HEK293T (cell line): ENCODE measurements at regions not wholly inside any gene's neighbourhood (a gene's known extent, or its start where the extent isn't known, plus 50 kb on each side); places are given as distances from the start of the nearest gene placed in this dataset.
"Not testable (repeated sequence)": the region's sequence is repeated elsewhere in the genome, so short reads cannot be mapped to it uniquely, and the experiment has no call there.

Source experiments
- CTCF ChIA-PET: fragments of 350-600 bp; formaldehyde crosslinking; extraction: SDS; loops from one replicate; lab custom pipeline; 2021; ENCODE audit warnings: antibody characterized with exemption, inconsistent platforms; lab: Yijun Ruan, JAX
- POLR2A ChIA-PET: fragments of 350-600 bp; formaldehyde crosslinking; extraction: SDS; loops from one replicate; lab custom pipeline; 2020; ENCODE audit warnings: antibody characterized with exemption, inconsistent platforms; lab: Yijun Ruan, JAX
- DNase-seq: peaks from one replicate; pipeline ENCODE4 v3.0.0; 2012; ENCODE audit warnings: mixed read lengths; ENCODE audit errors: extremely low spot score
- ARNT ChIP-seq: fragments of 450-650 bp; IDR thresholded peaks from 2 replicates; pipeline ENCODE4 v1.6.1; 2017; ENCODE audit warnings: mild to moderate bottlenecking
- BHLHE40 ChIP-seq: fragments of 450-650 bp; IDR thresholded peaks from 2 replicates; pipeline ENCODE4 v1.6.1; 2016; ENCODE audit warnings: mild to moderate bottlenecking, moderate library complexity, borderline replicate concordance
- CTBP1 ChIP-seq: fragments of 450-650 bp; IDR thresholded peaks from 2 replicates; pipeline ENCODE4 v1.6.1; 2016; ENCODE audit warnings: borderline replicate concordance
- ELF4 ChIP-seq: fragments of 450-650 bp; IDR thresholded peaks from 2 replicates; pipeline ENCODE4 v1.6.1; 2017; ENCODE audit warnings: antibody characterized with exemption
- FOXA1 ChIP-seq: fragments of 450-650 bp; IDR thresholded peaks from 2 replicates; pipeline ENCODE4 v1.6.1; 2016; ENCODE audit warnings: mild to moderate bottlenecking
- FOXK2 ChIP-seq: fragments of 450-650 bp; IDR thresholded peaks from 2 replicates; pipeline ENCODE4 v1.6.1; 2016; ENCODE audit warnings: mild to moderate bottlenecking
- FOXM1 ChIP-seq: fragments of 450-650 bp; IDR thresholded peaks from 2 replicates; pipeline ENCODE4 v1.6.1; 2017; ENCODE audit warnings: mild to moderate bottlenecking, borderline replicate concordance
- HDGF ChIP-seq: fragments of 450-650 bp; IDR thresholded peaks from 2 replicates; pipeline ENCODE4 v1.6.1; 2017; ENCODE audit warnings: antibody characterized with exemption, borderline replicate concordance
- L3MBTL2 ChIP-seq: fragments of 450-650 bp; conservative IDR thresholded peaks from 2 replicates; pipeline ENCODE4 v1.6.1; 2016; ENCODE audit warnings: mild to moderate bottlenecking
- LEF1 ChIP-seq: fragments of 450-650 bp; IDR thresholded peaks from 2 replicates; pipeline ENCODE4 v1.6.1; 2017; ENCODE audit warnings: mild to moderate bottlenecking, borderline replicate concordance
- NFRKB ChIP-seq: fragments of 450-650 bp; IDR thresholded peaks from 2 replicates; pipeline ENCODE4 v1.6.1; 2016; ENCODE audit warnings: mild to moderate bottlenecking, moderate library complexity
- SP1 ChIP-seq: fragments of 450-650 bp; IDR thresholded peaks from 2 replicates; pipeline ENCODE4 v1.6.1; 2017
- SUZ12 ChIP-seq: fragments of 450-650 bp; IDR thresholded peaks from 2 replicates; pipeline ENCODE4 v1.6.1; 2016; ENCODE audit warnings: mild to moderate bottlenecking
- TARDBP ChIP-seq: fragments of 450-650 bp; IDR thresholded peaks from 2 replicates; pipeline ENCODE4 v1.6.1; 2016
- ZNF384 ChIP-seq: fragments of 450-650 bp; IDR thresholded peaks from 2 replicates; pipeline ENCODE4 v1.6.1; 2016
- TF ChIP-seq, protein P1 (sequence below): fragments of 450-650 bp; IDR thresholded peaks from 2 replicates; pipeline ENCODE4 v1.6.1; 2016

DNA sequence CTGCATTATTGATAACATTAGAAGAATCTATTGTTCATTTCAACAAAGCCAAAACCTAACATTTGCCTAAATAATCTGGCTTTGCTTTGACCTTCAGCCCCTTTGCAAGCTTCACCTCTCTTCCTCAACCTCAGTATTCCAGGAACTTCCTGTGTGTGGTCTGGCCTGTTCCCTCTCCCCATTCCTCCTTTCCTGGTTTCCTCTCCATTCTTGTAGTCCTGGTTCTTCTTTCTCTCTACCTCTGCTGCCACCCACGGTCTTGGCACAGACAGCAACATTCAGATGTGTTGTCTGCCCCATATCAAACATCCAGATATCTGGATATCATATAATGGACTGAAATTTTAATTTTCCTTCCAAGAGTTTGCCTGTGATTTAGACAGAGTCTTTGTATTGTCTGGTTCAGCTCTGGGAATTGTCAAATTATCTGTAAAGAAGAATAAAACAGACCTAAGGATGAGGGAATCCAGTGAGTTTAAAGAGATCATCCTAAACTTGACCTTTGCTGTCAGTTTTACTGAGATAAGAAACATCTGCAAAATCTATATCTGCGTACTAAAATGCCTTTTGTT lies 148.1 kb upstream of the KCTD3 start:
- CTCF ChIA-PET = no interaction called here
- POLR2A ChIA-PET = no interaction called here
- TF ChIP-seq TARDBP = no peak
- TF ChIP-seq, protein P1, sequence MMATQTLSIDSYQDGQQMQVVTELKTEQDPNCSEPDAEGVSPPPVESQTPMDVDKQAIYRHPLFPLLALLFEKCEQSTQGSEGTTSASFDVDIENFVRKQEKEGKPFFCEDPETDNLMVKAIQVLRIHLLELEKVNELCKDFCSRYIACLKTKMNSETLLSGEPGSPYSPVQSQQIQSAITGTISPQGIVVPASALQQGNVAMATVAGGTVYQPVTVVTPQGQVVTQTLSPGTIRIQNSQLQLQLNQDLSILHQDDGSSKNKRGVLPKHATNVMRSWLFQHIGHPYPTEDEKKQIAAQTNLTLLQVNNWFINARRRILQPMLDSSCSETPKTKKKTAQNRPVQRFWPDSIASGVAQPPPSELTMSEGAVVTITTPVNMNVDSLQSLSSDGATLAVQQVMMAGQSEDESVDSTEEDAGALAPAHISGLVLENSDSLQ = no peak
- no peak for TF ChIP-seq NFRKB
- TF ChIP-seq BHLHE40 = no peak
- no peak for TF ChIP-seq ZNF384
- no peak for TF ChIP-seq LEF1
- no peak for TF ChIP-seq SP1
- DNase-seq = no peak

- POLR2A ChIA-PET = no interaction called here
- no peak for DNase-seq
- CTCF ChIA-PET = no interaction called here
- TF ChIP-seq NFRKB = no peak
- TF ChIP-seq ARNT = no peak
- no peak for TF ChIP-seq FOXK2
- TF ChIP-seq FOXA1 = no peak
- TF ChIP-seq TARDBP = no peak
- no peak for TF ChIP-seq ZNF384
- no peak for TF ChIP-seq SUZ12
- TF ChIP-seq CTBP1 = no peak
- no peak for TF ChIP-seq FOXM1
- TF ChIP-seq L3MBTL2 = no peak
- TF ChIP-seq BHLHE40 = no peak
These were observed 145.4 kb upstream of the KCTD3 start for GRCh38 chr1:215421744-215422143.

- ChIA-PET CTCF (no interaction called here), POLR2A (no interaction called here)
- no peak for DNase-seq
- TF ChIP-seq ELF4 (no peak), ARNT (no peak), FOXM1 (no peak), ZNF384 (no peak), CTBP1 (no peak)
- TF ChIP-seq, protein P1 = no peak
These were observed 143.8 kb upstream of the KCTD3 start for GRCh38 chr1:215423288-215423687.

GRCh38 chr1:215425138-215425537 lies 142.0 kb upstream of the KCTD3 start:
- DNase-seq = no peak
- ChIA-PET CTCF (no interaction called here), POLR2A (no interaction called here)
- TF ChIP-seq L3MBTL2 (no peak), FOXM1 (no peak)

- ChIA-PET POLR2A (no interaction called here), CTCF (no interaction called here)
- DNase-seq = no peak
- TF ChIP-seq NFRKB = no peak
- TF ChIP-seq ELF4 = no peak
- TF ChIP-seq HDGF = no peak
- no peak for TF ChIP-seq L3MBTL2
- TF ChIP-seq TARDBP = no peak
- TF ChIP-seq ARNT = no peak
- no peak for TF ChIP-seq FOXA1
- no peak for TF ChIP-seq SP1
- no peak for TF ChIP-seq CTBP1
- TF ChIP-seq, protein P1 = no peak
- TF ChIP-seq ZNF384 = no peak
- no peak for TF ChIP-seq FOXK2
- no peak for TF ChIP-seq FOXM1
- no peak for TF ChIP-seq BHLHE40
These were observed 141.0 kb upstream of the KCTD3 start for GRCh38 chr1:215426101-215426500.

DNA sequence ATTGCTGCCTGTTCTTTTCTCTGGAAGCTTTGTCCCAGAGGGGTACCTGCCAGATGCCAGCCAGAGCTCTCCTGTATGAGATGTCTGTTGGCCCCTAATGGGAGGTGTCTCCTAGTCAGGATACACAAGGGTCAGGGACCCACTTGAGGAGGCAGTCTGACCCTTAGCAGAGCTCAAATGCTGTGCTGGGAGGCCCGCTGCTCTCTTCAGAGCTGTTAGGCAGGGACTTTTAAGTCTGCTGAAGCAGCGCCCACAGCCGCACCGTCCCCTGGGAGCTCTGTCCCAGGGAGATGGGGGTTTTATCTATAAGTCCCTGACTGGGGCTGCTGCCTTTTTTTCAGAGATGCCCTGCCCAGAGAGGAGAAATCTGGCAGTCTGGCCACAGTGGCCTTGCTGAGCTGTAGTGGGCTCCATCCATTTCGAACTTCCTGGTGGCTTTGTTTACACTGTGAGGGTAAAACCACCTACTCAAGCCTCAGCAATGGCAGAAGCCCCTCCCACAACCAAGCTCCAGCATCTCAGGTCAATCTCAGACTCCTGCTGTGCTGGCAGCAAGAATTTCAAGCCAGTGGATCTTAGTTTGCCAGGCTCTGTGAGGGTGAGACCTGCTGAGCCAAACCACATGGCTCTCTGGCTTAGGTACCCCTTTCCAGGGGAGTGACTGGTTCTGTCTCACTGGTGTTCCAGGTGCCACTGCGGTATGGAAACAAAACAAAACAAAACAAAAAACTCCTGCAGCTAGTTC lies 134.4 kb upstream of the KCTD3 start:
- POLR2A ChIA-PET, CTCF ChIA-PET, DNase-seq: not testable (repeated sequence)

GRCh38 chr1:215433237-215433636 lies 133.9 kb upstream of the KCTD3 start:
- ChIA-PET POLR2A (no interaction called here), CTCF (no interaction called here)
- no peak for DNase-seq
- TF ChIP-seq ARNT (no peak), CTBP1 (no peak), FOXM1 (no peak), TARDBP (no peak), SUZ12 (no peak), SP1 (no peak), HDGF (no peak), BHLHE40 (no peak), FOXA1 (no peak)
